Transverse colon (tissue), 4 donors: ENCODE measurements at regions not wholly inside any gene's neighbourhood (a gene's known extent, or its start where the extent isn't known, plus 50 kb on each side); places are given as distances from the start of the nearest gene placed in this dataset.

Experiments used
- DNase-seq: peaks from one replicate; pipeline ENCODE4 v3.0.0-alpha.2; 2019
- H3K27ac ChIP-seq, 4 donors: fragments of 200-600 bp; sonication (generic); 2 replicates each; pipeline ENCODE4 v1.5.1; 2016 to 2018; ENCODE audit warnings: inconsistent platforms in 4 of 4
- H3K27me3 ChIP-seq: fragments of 200-600 bp; sonication (generic); 2 replicates; pipeline ENCODE4 v1.5.1; 2017; ENCODE audit warnings: inconsistent platforms
- H3K36me3 ChIP-seq, 4 donors: fragments of 200-600 bp; sonication (generic); 2 replicates each; pipeline ENCODE4 v1.5.1; 2017 to 2019; ENCODE audit warnings: inconsistent platforms in 4 of 4
- H3K4me1 ChIP-seq, 4 donors: fragments of 200-600 bp; sonication (generic); 2 replicates each; pipeline ENCODE4 v1.5.1; 2017 to 2020; ENCODE audit warnings: inconsistent platforms in 4 of 4
- H3K4me3 ChIP-seq, 4 donors: fragments of 200-600 bp; sonication (generic); 1 replicate in 1 of 4; 2 replicates in 3 of 4; pipeline versions ENCODE4 v1.5.1 to v1.6.1; 2017 to 2019; ENCODE audit warnings: inconsistent platforms in 4 of 4
- H3K9me3 ChIP-seq, 2 donors: fragments of 200-600 bp; sonication (generic); 2 replicates each; pipeline ENCODE4 v1.5.1; 2017 to 2019; ENCODE audit warnings: inconsistent platforms in 2 of 2
- CTCF ChIP-seq, 5 experiments: fragments of 200-600 bp in 3 of 5; fragments of 450-650 bp in 2 of 5; sonication (generic) in 3 of 5; IDR thresholded peaks; 1 replicate in 2 of 5; 2 replicates in 3 of 5; pipeline ENCODE4 v1.5.1; 2016 to 2017; ENCODE audit warnings: antibody characterized with exemption in 5 of 5, inconsistent platforms in 3 of 5, mild to moderate bottlenecking in 2 of 5, moderate library complexity in 1 of 5
- EP300 ChIP-seq: sonication (generic); formaldehyde crosslinking; IDR thresholded peaks from one replicate; pipeline ENCODE4 v1.6.1; 2017; ENCODE audit warnings: antibody characterized with exemption, low read depth
- POLR2A ChIP-seq: fragments of 450-650 bp; IDR thresholded peaks from one replicate; pipeline ENCODE4 v1.6.1; 2016; ENCODE audit warnings: antibody characterized with exemption, mild to moderate bottlenecking, moderate library complexity
- POLR2AphosphoS5 ChIP-seq, 3 donors: sonication (generic); formaldehyde crosslinking; IDR thresholded peaks; one replicate each; pipeline ENCODE4 v1.6.1; 2016; ENCODE audit warnings: antibody characterized with exemption in 3 of 3
- WGBS, 2 donors: methylation state at CpG; one replicate each; pipeline ENCODE4 v1.1.5; 2018; ENCODE audit warnings: low coverage in 1 of 2; 5-methylcytosine and 5-hydroxymethylcytosine counted together
- in situ Hi-C, 4 donors: fragments of 200-750 bp; cut with MboI; loops; one replicate each; pipeline versions ENCODE4 v1.15.0 to v1.15.1; 2017; ENCODE audit warnings: low sequenced_read_pairs in 3 of 4, low pct_ligation_motif_present in 1 of 4, low pct_unique_long_range_greater_than_20kb in 1 of 4
- intact Hi-C: fragments of 100-400 bp; cut with DNase I; formaldehyde crosslinking; loops from one replicate; pipeline ENCODE4 v1.15.1; 2023; ENCODE audit warnings: low total_unique reads

- 87 to 100% methylated on average over 4 to 5 of the region's 5 CpGs for WGBS, 2 donors
- Histone ChIP-seq H3K27ac (no peak overlapping the region), H3K27me3 (no peaks in the 10 kb centered on the region), H3K9me3 (no peaks in the 10 kb centered on the region), H3K36me3 (no peaks in the 10 kb centered on the region), H3K4me3 (no peak overlapping the region), H3K4me1 (no peaks in the 10 kb centered on the region)
- intact Hi-C loops (no loop called here), in situ Hi-C loops (no loop called here)
- DNase-seq = no peak
- no peak for TF ChIP-seq POLR2AphosphoS5 (IDR thresholded peaks at IDR 0.05)
- TF ChIP-seq CTCF (IDR thresholded peaks at IDR 0.05) = no peak
- no peak for TF ChIP-seq POLR2A
Observed at GRCh38 chr9:86816868-86817267, 130.4 kb downstream of the GAS1 start.

GRCh38 chr9:86816366-86816765, 130.9 kb downstream of the GAS1 start:
- Histone ChIP-seq H3K4me1 (no peaks in the 10 kb centered on the region), H3K27me3 (no peaks in the 10 kb centered on the region), H3K27ac (no peak overlapping the region), H3K4me3 (no peak overlapping the region), H3K36me3 (no peaks in the 10 kb centered on the region), H3K9me3 (no peaks in the 10 kb centered on the region)
- intact Hi-C loops (no loop called here), in situ Hi-C loops (no loop called here)
- WGBS, 2 donors = 60% methylated on average over 2 of the region's 2 CpGs; no CpG with 5 or more reads in 1 of the 2 donors
- no peak for TF ChIP-seq POLR2AphosphoS5 (IDR thresholded peaks at IDR 0.05)
- no peak for TF ChIP-seq CTCF (IDR thresholded peaks at IDR 0.05)
- no peak for TF ChIP-seq EP300
- TF ChIP-seq POLR2A = no peak
- DNase-seq = no peak

GRCh38 chr9:86812616-86813015, 134.7 kb downstream of the GAS1 start:
- no peak overlapping the region for H3K27ac ChIP-seq
- WGBS, 2 donors = 78 to 85% methylated on average over 3 of the region's 3 CpGs
- no peaks in the 10 kb centered on the region for H3K36me3 ChIP-seq
- no peak for DNase-seq
- TF ChIP-seq EP300 (no peak), CTCF (IDR thresholded peaks at IDR 0.05) (no peak), POLR2A (no peak), POLR2AphosphoS5 (IDR thresholded peaks at IDR 0.05) (no peak)
- intact Hi-C loops (no loop called here), in situ Hi-C loops (no loop called here)
- H3K27me3 ChIP-seq = no peaks in the 10 kb centered on the region
- no peaks in the 10 kb centered on the region for H3K9me3 ChIP-seq
- no peak overlapping the region for H3K4me3 ChIP-seq
- peaks cover 0 to 3% (median 0%) of the 10 kb centered on the region in 4 donors for H3K4me1 ChIP-seq

- in situ Hi-C loops (no loop called here), intact Hi-C loops (no loop called here)
- DNase-seq = no peak
- 76 to 79% methylated on average over 7 to 9 of the region's 9 CpGs for WGBS, 2 donors
- Histone ChIP-seq H3K9me3 (no peaks in the 10 kb centered on the region), H3K27me3 (no peaks in the 10 kb centered on the region), H3K4me3 (no peak overlapping the region), H3K4me1 (peaks cover 0 to 3% (median 0%) of the 10 kb centered on the region in 4 donors), H3K36me3 (no peaks in the 10 kb centered on the region), H3K27ac (no peak overlapping the region)
- TF ChIP-seq EP300 (no peak), CTCF (IDR thresholded peaks at IDR 0.05) (no peak), POLR2A (no peak), POLR2AphosphoS5 (IDR thresholded peaks at IDR 0.05) (no peak)
Observed at GRCh38 chr9:86809759-86810367, 137.4 kb downstream of the GAS1 start.
